ENCODE measurements at regions not wholly inside any gene's neighbourhood (a gene's known extent, or its start where the extent isn't known, plus 50 kb on each side); places are given as distances from the start of the nearest gene placed in this dataset.

DNA sequence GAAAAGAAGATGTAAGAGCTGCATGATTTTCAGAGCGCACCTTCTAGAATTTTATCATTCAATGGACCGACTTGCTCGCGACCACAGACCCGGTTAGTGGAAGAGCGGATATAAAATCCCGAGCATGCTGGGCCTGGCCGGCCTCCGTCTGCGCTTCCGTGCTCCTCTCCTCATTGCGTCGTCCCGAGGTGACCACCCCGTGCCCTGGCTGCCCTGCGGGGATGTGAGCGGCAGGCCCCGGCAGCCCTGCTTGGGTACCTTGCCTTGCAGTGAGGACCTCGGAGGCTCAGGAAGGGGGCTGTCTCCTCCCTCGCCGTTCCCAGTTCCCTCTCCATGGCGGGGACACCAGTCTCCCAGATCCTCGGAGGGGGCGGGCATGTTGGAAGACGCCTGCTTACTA lies 330.9 kb upstream of the SHH start:
- no peaks in the 10 kb centered on the region for H3K36me3 ChIP-seq (replicated peaks; ENCODE audit: insufficient read depth, low read depth)
- no peak for DNase-seq (ENCODE audit: low spot score)
- H3K9me3 ChIP-seq (ENCODE audit: low read depth) = no peaks in the 10 kb centered on the region
- H3K4me3 ChIP-seq = no peak overlapping the region
- peaks cover 12% of the 10 kb centered on the region for H3K4me1 ChIP-seq (ENCODE audit: insufficient read depth)
- no peak overlapping the region for H3K27ac ChIP-seq
- no peaks in the 10 kb centered on the region for H3K79me2 ChIP-seq
- H4K20me1 ChIP-seq (ENCODE audit: insufficient read depth, poor library complexity, severe bottlenecking) = no peaks in the 10 kb centered on the region
- H2AFZ ChIP-seq = no peak overlapping the region
- H3K27me3 ChIP-seq = no peaks in the 10 kb centered on the region
- TF ChIP-seq EZH2 (IDR thresholded peaks at IDR 0.05; ENCODE audit: borderline replicate concordance) = no peak
- TF ChIP-seq, protein P1, sequence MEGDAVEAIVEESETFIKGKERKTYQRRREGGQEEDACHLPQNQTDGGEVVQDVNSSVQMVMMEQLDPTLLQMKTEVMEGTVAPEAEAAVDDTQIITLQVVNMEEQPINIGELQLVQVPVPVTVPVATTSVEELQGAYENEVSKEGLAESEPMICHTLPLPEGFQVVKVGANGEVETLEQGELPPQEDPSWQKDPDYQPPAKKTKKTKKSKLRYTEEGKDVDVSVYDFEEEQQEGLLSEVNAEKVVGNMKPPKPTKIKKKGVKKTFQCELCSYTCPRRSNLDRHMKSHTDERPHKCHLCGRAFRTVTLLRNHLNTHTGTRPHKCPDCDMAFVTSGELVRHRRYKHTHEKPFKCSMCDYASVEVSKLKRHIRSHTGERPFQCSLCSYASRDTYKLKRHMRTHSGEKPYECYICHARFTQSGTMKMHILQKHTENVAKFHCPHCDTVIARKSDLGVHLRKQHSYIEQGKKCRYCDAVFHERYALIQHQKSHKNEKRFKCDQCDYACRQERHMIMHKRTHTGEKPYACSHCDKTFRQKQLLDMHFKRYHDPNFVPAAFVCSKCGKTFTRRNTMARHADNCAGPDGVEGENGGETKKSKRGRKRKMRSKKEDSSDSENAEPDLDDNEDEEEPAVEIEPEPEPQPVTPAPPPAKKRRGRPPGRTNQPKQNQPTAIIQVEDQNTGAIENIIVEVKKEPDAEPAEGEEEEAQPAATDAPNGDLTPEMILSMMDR (IDR thresholded peaks at IDR 0.05; ENCODE audit: poor library complexity) = no peak
- TF ChIP-seq EZH2phosphoT487 (IDR thresholded peaks at IDR 0.05; ENCODE audit: low read depth, severe bottlenecking, unreplicated experiment) = no peak
- 94% methylated on average over 21 of the region's 25 CpGs for WGBS (ENCODE audit: low lambda C conversion rate, missing lambda C conversion rate)
- no peak overlapping the region for H3K4me2 ChIP-seq
- no peaks in the 10 kb centered on the region for H3K9me2 ChIP-seq (replicated peaks; ENCODE audit: insufficient read depth)

DNA sequence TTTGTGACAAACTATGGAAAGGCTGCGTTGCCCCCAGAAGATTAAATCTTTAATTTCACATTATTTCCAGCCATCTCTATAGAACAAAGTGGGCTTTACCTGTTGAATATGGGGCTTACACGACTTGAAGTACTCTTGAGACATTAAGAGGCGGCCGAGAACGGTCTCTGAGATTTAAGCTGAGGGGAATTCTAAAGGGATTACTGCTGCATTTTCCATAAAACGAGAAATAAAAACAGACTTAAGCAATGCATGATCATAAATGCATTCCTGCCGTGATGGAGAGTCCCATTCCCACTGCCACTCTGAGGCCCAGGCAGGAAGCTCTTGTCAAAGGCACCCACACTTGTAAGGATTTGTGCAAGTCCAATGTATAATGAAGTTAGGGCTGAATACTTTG lies 329.7 kb upstream of the SHH start:
- Histone ChIP-seq H3K27me3 (no peaks in the 10 kb centered on the region), H3K9me2 (replicated peaks; ENCODE audit: insufficient read depth) (no peaks in the 10 kb centered on the region), H3K4me3 (no peak overlapping the region)

DNA sequence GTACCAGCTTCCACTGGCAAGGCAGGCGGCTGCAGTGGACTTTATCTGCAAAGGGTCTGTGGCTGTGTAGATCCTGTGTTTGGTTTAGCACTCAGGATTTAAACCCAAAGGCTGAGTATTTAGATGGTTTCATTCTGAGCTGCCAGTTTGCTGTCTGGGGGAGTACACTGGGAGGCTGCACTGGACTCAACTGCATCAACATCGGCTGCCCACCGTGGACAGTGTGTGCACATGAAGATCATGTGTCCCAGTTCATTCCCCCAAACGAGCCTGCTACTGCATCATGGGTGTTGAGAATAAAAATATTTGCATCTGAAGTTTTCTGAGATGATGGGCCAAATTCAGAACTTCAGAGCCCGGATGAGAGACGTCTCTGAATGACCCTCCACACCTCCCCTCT lies 328.6 kb upstream of the SHH start:
- Histone ChIP-seq H3K27me3 (no peaks in the 10 kb centered on the region), H4K20me1 (ENCODE audit: insufficient read depth, poor library complexity, severe bottlenecking) (no peaks in the 10 kb centered on the region), H3K4me3 (no peak overlapping the region), H3K79me2 (no peaks in the 10 kb centered on the region), H3K27ac (no peak overlapping the region), H3K36me3 (replicated peaks; ENCODE audit: insufficient read depth, low read depth) (no peaks in the 10 kb centered on the region), H3K9me2 (replicated peaks; ENCODE audit: insufficient read depth) (no peaks in the 10 kb centered on the region), H3K4me2 (no peak overlapping the region), H3K4me1 (ENCODE audit: insufficient read depth) (no peaks in the 10 kb centered on the region), H2AFZ (no peak overlapping the region), H3K9me3 (ENCODE audit: low read depth) (no peaks in the 10 kb centered on the region)
- no peak for DNase-seq (ENCODE audit: low spot score)
- 86% methylated on average over 6 of the region's 6 CpGs for WGBS (ENCODE audit: low lambda C conversion rate, missing lambda C conversion rate)
- no peak for TF ChIP-seq EZH2 (IDR thresholded peaks at IDR 0.05; ENCODE audit: borderline replicate concordance)
- TF ChIP-seq EZH2phosphoT487 (IDR thresholded peaks at IDR 0.05; ENCODE audit: low read depth, severe bottlenecking, unreplicated experiment) = no peak
- TF ChIP-seq, protein P1 (IDR thresholded peaks at IDR 0.05; ENCODE audit: poor library complexity) = no peak

More for the DNA sequence above, 329.7 kb upstream of the SHH start:
- no peaks in the 10 kb centered on the region for H3K36me3 ChIP-seq (replicated peaks; ENCODE audit: insufficient read depth, low read depth)
- WGBS (ENCODE audit: low lambda C conversion rate, missing lambda C conversion rate) = 59% methylated on average over 7 of the region's 7 CpGs
- no peak for TF ChIP-seq EZH2 (IDR thresholded peaks at IDR 0.05; ENCODE audit: borderline replicate concordance)
- H4K20me1 ChIP-seq (ENCODE audit: insufficient read depth, poor library complexity, severe bottlenecking) = no peaks in the 10 kb centered on the region
- H3K9me3 ChIP-seq (ENCODE audit: low read depth) = no peaks in the 10 kb centered on the region
- peaks cover 6% of the 10 kb centered on the region for H3K4me1 ChIP-seq (ENCODE audit: insufficient read depth)
- H3K4me2 ChIP-seq = no peak overlapping the region
- DNase-seq (ENCODE audit: low spot score) = no peak
- no peak overlapping the region for H3K27ac ChIP-seq
- H2AFZ ChIP-seq = no peak overlapping the region
- H3K79me2 ChIP-seq = no peaks in the 10 kb centered on the region

DNA sequence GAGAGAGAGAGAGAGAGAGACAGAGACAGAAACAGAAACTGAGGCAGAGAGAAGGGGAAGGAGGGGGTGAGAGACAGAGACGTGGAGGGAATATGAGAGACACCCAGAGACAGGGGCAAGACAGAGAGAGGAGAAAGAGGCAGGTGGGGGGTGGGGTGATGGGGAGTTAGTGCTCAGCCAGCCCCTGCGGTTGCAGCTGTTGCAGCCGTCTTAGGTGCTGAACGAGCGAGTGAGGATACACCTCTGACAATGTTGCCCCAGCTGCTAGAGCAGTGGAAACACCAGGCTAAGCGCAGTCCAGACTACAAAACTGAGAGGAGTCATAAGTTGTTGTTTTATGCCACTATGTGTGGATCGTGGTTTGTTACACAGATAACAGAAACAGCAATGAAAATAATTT lies 328.2 kb upstream of the SHH start:
- H3K4me2 ChIP-seq = no peak overlapping the region
- H3K36me3 ChIP-seq (replicated peaks; ENCODE audit: insufficient read depth, low read depth) = no peaks in the 10 kb centered on the region
- no peaks in the 10 kb centered on the region for H4K20me1 ChIP-seq (ENCODE audit: insufficient read depth, poor library complexity, severe bottlenecking)
- no peaks in the 10 kb centered on the region for H3K9me2 ChIP-seq (replicated peaks; ENCODE audit: insufficient read depth)
- WGBS (ENCODE audit: low lambda C conversion rate, missing lambda C conversion rate) = 78% methylated on average over 7 of the region's 7 CpGs
- TF ChIP-seq, protein P1 (IDR thresholded peaks at IDR 0.05; ENCODE audit: poor library complexity) = no peak
- no peak for TF ChIP-seq EZH2phosphoT487 (IDR thresholded peaks at IDR 0.05; ENCODE audit: low read depth, severe bottlenecking, unreplicated experiment)
- TF ChIP-seq EZH2 (IDR thresholded peaks at IDR 0.05; ENCODE audit: borderline replicate concordance) = no peak
- H3K27ac ChIP-seq = no peak overlapping the region
- no peak overlapping the region for H2AFZ ChIP-seq
- H3K27me3 ChIP-seq = no peaks in the 10 kb centered on the region
- no peak overlapping the region for H3K4me3 ChIP-seq
- no peaks in the 10 kb centered on the region for H3K79me2 ChIP-seq
- no peaks in the 10 kb centered on the region for H3K9me3 ChIP-seq (ENCODE audit: low read depth)
- no peak for DNase-seq (ENCODE audit: low spot score)
- no peaks in the 10 kb centered on the region for H3K4me1 ChIP-seq (ENCODE audit: insufficient read depth)

All from hepatocyte (in vitro differentiated cells).